ENCODE measurements at regions not wholly inside any gene's neighbourhood (a gene's known extent, or its start where the extent isn't known, plus 50 kb on each side); places are given as distances from the start of the nearest gene placed in this dataset.

DNA sequence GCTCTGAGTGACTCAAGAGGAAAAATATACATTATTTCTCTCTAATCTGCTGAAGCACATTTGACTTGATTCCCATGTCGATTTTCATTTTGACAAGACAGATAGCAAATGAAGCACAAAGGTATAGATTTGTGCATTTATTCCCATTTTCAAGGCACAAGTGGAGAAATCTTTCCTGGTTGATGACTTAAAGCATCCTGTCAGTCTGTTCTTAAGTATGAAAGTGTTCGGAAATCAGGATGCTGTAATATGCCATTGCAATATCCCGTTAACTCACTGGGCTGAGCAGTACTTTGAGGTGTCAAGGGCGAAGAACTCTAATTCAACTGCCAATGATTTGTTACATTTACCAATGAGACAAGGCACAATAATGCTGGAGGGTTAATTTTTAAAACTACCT lies 185.2 kb upstream of the LRP1B start:
- H3K27ac ChIP-seq (ENCODE audit: low read depth in 1 of 2, low read length in 1 of 2) = no peak overlapping the region
- H3K36me3 ChIP-seq (ENCODE audit: control insufficient read depth in 2 of 2, insufficient read depth in 2 of 2, low read length in 1 of 2) = no peaks in the 10 kb centered on the region
- no peaks in the 10 kb centered on the region for H3K9me3 ChIP-seq (ENCODE audit: control insufficient read depth in 2 of 2, insufficient read depth in 1 of 2, low read length in 1 of 2)
- no peaks in the 10 kb centered on the region for H3K27me3 ChIP-seq (ENCODE audit: control insufficient read depth in 2 of 2, insufficient read depth in 1 of 2, low read length in 1 of 2)
- no peak for DNase-seq (ENCODE audit: low read depth in 6 of 9, low spot score in 9 of 9)
- H3K4me3 ChIP-seq (ENCODE audit: low read length in 2 of 2) = no peak overlapping the region
- H3K4me1 ChIP-seq (ENCODE audit: control insufficient read depth in 2 of 2, insufficient read depth in 2 of 2, low read length in 2 of 2) = no peaks in the 10 kb centered on the region
- WGBS = 94% methylated on average over 4 of the region's 4 CpGs

DNA sequence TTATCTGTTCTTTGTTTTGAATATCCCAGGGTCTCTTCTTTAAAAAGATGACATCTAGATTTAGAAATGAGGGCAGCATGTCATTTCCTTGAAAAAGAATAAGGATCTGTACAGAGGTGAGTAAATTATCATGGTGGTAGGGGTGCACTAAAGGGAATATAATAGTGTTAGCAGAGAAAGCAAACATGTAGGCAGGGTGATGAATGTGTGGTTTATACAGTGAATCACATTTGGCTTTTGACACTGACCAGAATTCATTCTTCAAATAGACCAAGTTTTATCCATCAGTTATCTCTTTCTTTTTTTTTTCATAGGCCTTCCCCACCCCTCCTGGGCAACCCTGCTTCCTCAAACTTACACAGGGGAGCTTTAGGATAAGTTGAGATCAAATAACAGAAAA lies 184.5 kb upstream of the LRP1B start:
- H3K27me3 ChIP-seq (ENCODE audit: control insufficient read depth in 2 of 2, insufficient read depth in 1 of 2, low read length in 1 of 2) = no peaks in the 10 kb centered on the region
- H3K4me3 ChIP-seq (ENCODE audit: low read length in 2 of 2) = no peak overlapping the region
- peaks cover 0 to 3% of the 10 kb centered on the region in 2 donors for H3K9me3 ChIP-seq (ENCODE audit: control insufficient read depth in 2 of 2, insufficient read depth in 1 of 2, low read length in 1 of 2)
- no peak for DNase-seq (ENCODE audit: low read depth in 6 of 9, low spot score in 9 of 9)
- H3K4me1 ChIP-seq (ENCODE audit: control insufficient read depth in 2 of 2, insufficient read depth in 2 of 2, low read length in 2 of 2) = no peaks in the 10 kb centered on the region
- no peak overlapping the region for H3K27ac ChIP-seq (ENCODE audit: low read depth in 1 of 2, low read length in 1 of 2)
- H3K36me3 ChIP-seq (ENCODE audit: control insufficient read depth in 2 of 2, insufficient read depth in 2 of 2, low read length in 1 of 2) = no peaks in the 10 kb centered on the region

DNA sequence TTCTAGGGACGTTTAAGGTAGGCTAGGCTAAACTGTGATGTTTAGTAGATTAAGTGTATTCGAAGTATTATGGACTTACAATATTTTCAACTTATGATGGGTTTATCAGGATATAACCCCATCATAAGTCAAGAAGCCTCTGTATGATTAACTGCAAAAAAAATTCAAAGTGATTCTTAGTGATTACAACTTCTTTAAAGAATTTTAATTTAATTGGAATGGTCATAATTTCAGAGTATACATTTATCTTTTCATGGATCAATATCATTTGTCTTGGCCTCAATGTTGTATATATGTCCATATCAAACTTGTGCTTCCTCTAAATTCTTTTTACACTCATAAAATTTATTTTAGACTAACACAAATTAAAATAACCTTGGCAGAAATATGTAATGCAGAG lies 183.3 kb upstream of the LRP1B start:
- Histone ChIP-seq H3K4me3 (ENCODE audit: low read length in 2 of 2) (no peak overlapping the region), H3K27ac (ENCODE audit: low read depth in 1 of 2, low read length in 1 of 2) (no peak overlapping the region), H3K4me1 (ENCODE audit: control insufficient read depth in 2 of 2, insufficient read depth in 2 of 2, low read length in 2 of 2) (no peaks in the 10 kb centered on the region), H3K27me3 (ENCODE audit: control insufficient read depth in 2 of 2, insufficient read depth in 1 of 2, low read length in 1 of 2) (no peaks in the 10 kb centered on the region), H3K36me3 (ENCODE audit: control insufficient read depth in 2 of 2, insufficient read depth in 2 of 2, low read length in 1 of 2) (no peaks in the 10 kb centered on the region), H3K9me3 (ENCODE audit: control insufficient read depth in 2 of 2, insufficient read depth in 1 of 2, low read length in 1 of 2) (peaks cover 0 to 7% of the 10 kb centered on the region in 2 donors)
- 87% methylated on average over 2 of the region's 2 CpGs for WGBS
- no peak for DNase-seq (ENCODE audit: low read depth in 6 of 9, low spot score in 9 of 9)

DNA sequence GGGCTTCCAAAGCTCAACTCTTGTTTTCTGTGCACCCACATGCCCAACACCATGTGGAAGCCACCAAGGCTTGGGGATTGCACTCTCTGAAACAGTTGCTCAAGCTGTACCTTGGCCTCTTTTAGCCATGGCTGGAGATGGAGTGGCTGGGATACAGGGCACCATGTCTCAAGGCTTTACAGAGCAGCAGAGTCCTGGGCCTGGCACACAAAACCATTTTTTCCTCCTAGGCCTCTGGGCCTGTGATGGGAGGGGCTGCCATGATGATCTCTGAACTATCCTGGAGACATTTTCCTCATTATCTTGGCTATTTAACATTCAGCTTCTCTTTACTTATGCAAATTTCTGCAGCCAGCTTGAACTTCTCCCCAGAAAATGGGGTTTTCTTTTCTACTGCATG lies 179.7 kb upstream of the LRP1B start:
- Histone ChIP-seq H3K9me3 (ENCODE audit: control insufficient read depth in 2 of 2, insufficient read depth in 1 of 2, low read length in 1 of 2) (peaks cover 0 to 7% of the 10 kb centered on the region in 2 donors), H3K4me1 (ENCODE audit: control insufficient read depth in 2 of 2, insufficient read depth in 2 of 2, low read length in 2 of 2) (no peaks in the 10 kb centered on the region), H3K27me3 (ENCODE audit: control insufficient read depth in 2 of 2, insufficient read depth in 1 of 2, low read length in 1 of 2) (no peaks in the 10 kb centered on the region), H3K27ac (ENCODE audit: low read depth in 1 of 2, low read length in 1 of 2) (no peak overlapping the region), H3K4me3 (ENCODE audit: low read length in 2 of 2) (no peak overlapping the region), H3K36me3 (ENCODE audit: control insufficient read depth in 2 of 2, insufficient read depth in 2 of 2, low read length in 1 of 2) (no peaks in the 10 kb centered on the region)
- no peak for DNase-seq (ENCODE audit: low read depth in 6 of 9, low spot score in 9 of 9)

DNA sequence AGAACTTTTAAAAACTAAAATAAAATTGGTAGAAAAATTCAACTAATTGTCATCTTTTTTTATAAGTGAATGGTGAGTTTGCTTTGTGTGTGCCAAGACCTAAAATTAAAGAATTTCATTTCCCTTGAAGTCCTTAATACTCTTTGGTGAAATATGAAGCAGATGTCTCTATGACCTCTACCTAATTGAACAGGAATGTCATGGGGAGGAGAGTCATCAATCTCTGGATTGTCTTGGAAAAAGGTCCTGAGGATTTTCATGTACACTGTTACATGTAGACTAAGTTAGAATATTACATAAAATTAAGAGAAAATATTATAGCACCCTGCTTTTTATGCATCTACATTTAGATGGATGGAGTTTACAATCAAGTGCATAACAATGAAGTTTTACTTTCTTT lies 177.9 kb upstream of the LRP1B start:
- H3K27ac ChIP-seq (ENCODE audit: low read depth in 1 of 2, low read length in 1 of 2) = no peak overlapping the region
- no peak overlapping the region for H3K4me3 ChIP-seq (ENCODE audit: low read length in 2 of 2)
- no peaks in the 10 kb centered on the region for H3K27me3 ChIP-seq (ENCODE audit: control insufficient read depth in 2 of 2, insufficient read depth in 1 of 2, low read length in 1 of 2)
- H3K4me1 ChIP-seq (ENCODE audit: control insufficient read depth in 2 of 2, insufficient read depth in 2 of 2, low read length in 2 of 2) = no peaks in the 10 kb centered on the region
- H3K36me3 ChIP-seq (ENCODE audit: control insufficient read depth in 2 of 2, insufficient read depth in 2 of 2, low read length in 1 of 2) = no peaks in the 10 kb centered on the region
- H3K9me3 ChIP-seq (ENCODE audit: control insufficient read depth in 2 of 2, insufficient read depth in 1 of 2, low read length in 1 of 2) = peaks cover 0 to 7% of the 10 kb centered on the region in 2 donors
- no peak for DNase-seq (ENCODE audit: low read depth in 6 of 9, low spot score in 9 of 9)

DNA sequence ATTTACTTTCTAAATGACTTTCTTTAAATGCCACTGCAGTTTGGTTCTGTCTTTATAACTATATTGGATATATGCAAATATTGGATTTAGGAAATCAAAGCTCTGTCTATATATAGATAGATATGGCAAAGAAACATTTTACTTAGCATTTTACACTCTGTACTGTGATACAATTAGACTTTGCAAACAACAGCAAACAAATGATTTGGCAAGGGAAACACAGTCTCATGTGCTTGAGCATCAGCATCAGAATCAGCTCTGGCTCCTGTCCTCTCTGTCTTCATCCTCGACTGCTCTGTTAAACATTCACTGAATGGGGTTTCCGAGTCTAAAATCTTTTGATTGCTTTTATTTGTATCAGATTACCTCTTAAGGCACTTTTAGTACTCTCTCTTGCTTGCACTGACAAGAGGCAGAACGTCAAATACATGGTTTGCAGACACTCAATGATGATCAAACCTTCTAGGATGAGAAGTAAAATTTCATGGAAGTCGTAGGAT lies 176.8 kb upstream of the LRP1B start:
- Histone ChIP-seq H3K27ac (ENCODE audit: low read depth in 1 of 2, low read length in 1 of 2) (no peak overlapping the region), H3K4me3 (ENCODE audit: low read length in 2 of 2) (no peak overlapping the region), H3K4me1 (ENCODE audit: control insufficient read depth in 2 of 2, insufficient read depth in 2 of 2, low read length in 2 of 2) (no peaks in the 10 kb centered on the region), H3K9me3 (ENCODE audit: control insufficient read depth in 2 of 2, insufficient read depth in 1 of 2, low read length in 1 of 2) (peaks cover 0 to 7% of the 10 kb centered on the region in 2 donors), H3K27me3 (ENCODE audit: control insufficient read depth in 2 of 2, insufficient read depth in 1 of 2, low read length in 1 of 2) (no peaks in the 10 kb centered on the region), H3K36me3 (ENCODE audit: control insufficient read depth in 2 of 2, insufficient read depth in 2 of 2, low read length in 1 of 2) (no peaks in the 10 kb centered on the region)
- WGBS = 77% methylated on average over 4 of the region's 4 CpGs
- DNase-seq (ENCODE audit: low read depth in 6 of 9, low spot score in 9 of 9) = no peak

DNA sequence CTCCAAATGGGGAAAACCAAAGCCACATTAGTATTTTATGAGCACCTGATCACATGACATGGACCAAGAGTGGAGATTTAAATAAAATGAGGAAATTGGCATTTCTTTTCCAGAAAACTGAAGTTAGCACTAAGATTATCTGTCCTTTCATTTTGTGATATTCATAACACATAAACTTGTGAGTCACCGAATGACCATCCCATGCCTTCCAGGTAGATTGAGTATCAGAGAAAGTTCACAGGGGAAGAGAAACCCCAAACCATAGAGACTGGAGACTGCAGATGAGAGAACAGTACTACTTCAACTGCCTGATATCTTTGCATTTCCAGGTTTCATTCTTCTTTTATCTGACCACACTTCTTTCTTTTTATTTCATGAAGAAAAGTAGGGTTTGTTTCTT lies 176.3 kb upstream of the LRP1B start:
- Histone ChIP-seq H3K36me3 (ENCODE audit: control insufficient read depth in 2 of 2, insufficient read depth in 2 of 2, low read length in 1 of 2) (no peaks in the 10 kb centered on the region), H3K27ac (ENCODE audit: low read depth in 1 of 2, low read length in 1 of 2) (no peak overlapping the region), H3K4me3 (ENCODE audit: low read length in 2 of 2) (no peak overlapping the region), H3K27me3 (ENCODE audit: control insufficient read depth in 2 of 2, insufficient read depth in 1 of 2, low read length in 1 of 2) (no peaks in the 10 kb centered on the region), H3K4me1 (ENCODE audit: control insufficient read depth in 2 of 2, insufficient read depth in 2 of 2, low read length in 2 of 2) (no peaks in the 10 kb centered on the region), H3K9me3 (ENCODE audit: control insufficient read depth in 2 of 2, insufficient read depth in 1 of 2, low read length in 1 of 2) (peaks cover 0 to 7% of the 10 kb centered on the region in 2 donors)
- 100% methylated on average over 1 of the region's 1 CpG for WGBS
- no peak for DNase-seq (ENCODE audit: low read depth in 6 of 9, low spot score in 9 of 9)

DNA sequence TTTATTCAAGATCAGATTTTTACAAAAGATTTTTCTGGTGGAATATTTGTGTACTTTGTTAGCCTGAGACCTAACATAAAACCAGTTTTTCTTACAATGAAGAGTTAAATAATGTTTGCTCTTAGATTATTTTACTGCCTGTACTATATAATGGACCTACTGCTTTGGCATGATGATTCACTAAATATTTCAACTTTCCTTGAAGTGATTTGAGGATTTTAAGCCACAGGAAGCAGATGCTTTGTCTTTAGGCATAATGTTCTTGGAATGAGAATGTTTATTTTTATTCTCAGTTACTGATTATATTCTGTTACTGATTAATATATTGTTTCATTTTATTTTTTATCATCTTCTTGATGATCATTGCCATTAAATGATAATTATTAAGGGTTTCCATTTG lies 175.3 kb upstream of the LRP1B start:
- no peaks in the 10 kb centered on the region for H3K27me3 ChIP-seq (ENCODE audit: control insufficient read depth in 2 of 2, insufficient read depth in 1 of 2, low read length in 1 of 2)
- DNase-seq (ENCODE audit: low read depth in 6 of 9, low spot score in 9 of 9) = no peak
- H3K4me3 ChIP-seq (ENCODE audit: low read length in 2 of 2) = no peak overlapping the region
- peaks cover 0 to 7% of the 10 kb centered on the region in 2 donors for H3K9me3 ChIP-seq (ENCODE audit: control insufficient read depth in 2 of 2, insufficient read depth in 1 of 2, low read length in 1 of 2)
- no peak overlapping the region for H3K27ac ChIP-seq (ENCODE audit: low read depth in 1 of 2, low read length in 1 of 2)
- H3K36me3 ChIP-seq (ENCODE audit: control insufficient read depth in 2 of 2, insufficient read depth in 2 of 2, low read length in 1 of 2) = no peaks in the 10 kb centered on the region
- H3K4me1 ChIP-seq (ENCODE audit: control insufficient read depth in 2 of 2, insufficient read depth in 2 of 2, low read length in 2 of 2) = no peaks in the 10 kb centered on the region

DNA sequence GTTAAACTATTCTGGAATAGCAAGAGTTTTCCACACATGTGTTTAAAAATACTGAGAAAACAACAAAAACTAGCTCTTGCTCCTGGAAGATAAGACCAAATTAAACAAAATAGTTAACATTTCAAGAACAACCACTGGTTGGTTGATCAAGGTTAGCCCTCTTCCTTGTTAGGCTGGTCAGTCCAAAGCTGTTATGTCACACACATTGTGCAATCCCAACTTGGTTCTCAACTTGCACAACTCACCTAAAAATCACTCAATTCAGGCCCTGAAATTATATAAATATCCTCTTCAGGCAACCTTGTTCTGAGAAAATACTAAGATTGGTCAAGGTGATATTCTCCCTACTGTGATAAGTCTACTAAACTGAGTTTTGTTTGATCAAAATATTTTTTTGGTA lies 169.7 kb upstream of the LRP1B start:
- Histone ChIP-seq H3K9me3 (ENCODE audit: control insufficient read depth in 2 of 2, insufficient read depth in 1 of 2, low read length in 1 of 2) (no peaks in the 10 kb centered on the region), H3K27me3 (ENCODE audit: control insufficient read depth in 2 of 2, insufficient read depth in 1 of 2, low read length in 1 of 2) (no peaks in the 10 kb centered on the region), H3K4me3 (ENCODE audit: low read length in 2 of 2) (no peak overlapping the region), H3K4me1 (ENCODE audit: control insufficient read depth in 2 of 2, insufficient read depth in 2 of 2, low read length in 2 of 2) (no peaks in the 10 kb centered on the region), H3K36me3 (ENCODE audit: control insufficient read depth in 2 of 2, insufficient read depth in 2 of 2, low read length in 1 of 2) (no peaks in the 10 kb centered on the region), H3K27ac (ENCODE audit: low read depth in 1 of 2, low read length in 1 of 2) (no peak overlapping the region)
- no peak for DNase-seq (ENCODE audit: low read depth in 6 of 9, low spot score in 9 of 9)

DNA sequence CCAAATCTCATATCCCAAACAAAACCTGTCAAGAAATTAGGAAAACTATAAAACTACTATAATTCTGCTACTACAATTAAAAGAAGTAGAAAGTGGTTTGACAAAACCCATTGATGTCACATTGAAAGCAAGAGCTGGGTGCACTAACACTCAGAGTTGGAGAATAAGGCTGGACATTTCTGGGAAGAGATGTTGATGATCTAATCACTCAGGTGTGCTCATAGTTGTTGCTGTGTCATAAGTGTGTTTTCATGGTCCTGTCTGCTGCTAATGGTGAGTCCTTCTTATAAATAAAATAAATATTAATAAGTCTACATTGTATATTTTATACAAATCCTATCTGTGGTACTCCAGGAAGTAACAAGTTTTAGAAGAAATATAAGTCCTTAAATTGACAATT lies 168.2 kb upstream of the LRP1B start:
- Histone ChIP-seq H3K27me3 (ENCODE audit: control insufficient read depth in 2 of 2, insufficient read depth in 1 of 2, low read length in 1 of 2) (no peaks in the 10 kb centered on the region), H3K36me3 (ENCODE audit: control insufficient read depth in 2 of 2, insufficient read depth in 2 of 2, low read length in 1 of 2) (no peaks in the 10 kb centered on the region), H3K27ac (ENCODE audit: low read depth in 1 of 2, low read length in 1 of 2) (no peak overlapping the region), H3K9me3 (ENCODE audit: control insufficient read depth in 2 of 2, insufficient read depth in 1 of 2, low read length in 1 of 2) (no peaks in the 10 kb centered on the region), H3K4me1 (ENCODE audit: control insufficient read depth in 2 of 2, insufficient read depth in 2 of 2, low read length in 2 of 2) (no peaks in the 10 kb centered on the region), H3K4me3 (ENCODE audit: low read length in 2 of 2) (no peak overlapping the region)
- DNase-seq (ENCODE audit: low read depth in 6 of 9, low spot score in 9 of 9) = no peak

All from thymus (tissue), 11 donors.